ENCODE measurements at regions not wholly inside any gene's neighbourhood (a gene's known extent, or its start where the extent isn't known, plus 50 kb on each side); places are given as distances from the start of the nearest gene placed in this dataset.
"Not testable (repeated sequence)": the region's sequence is repeated elsewhere in the genome, so short reads cannot be mapped to it uniquely, and the experiment has no call there.

GRCh38 chr17:36844601-36845000 is 92.7 kb upstream of the LHX1 start:
- peaks cover 28% of the 10 kb centered on the region for H3K27me3 ChIP-seq (ENCODE audit: insufficient read depth, insufficient read length)
- H3K9me3 ChIP-seq (ENCODE audit: insufficient read depth, low read length) = peaks cover 10% of the 10 kb centered on the region; the same call in 1 of the 2 replicates
- no peak overlapping the region for H3K4me3 ChIP-seq (ENCODE audit: insufficient read length, low read depth)
- DNase-seq (ENCODE audit: low read depth, low spot score) = no peak
- H3K36me3 ChIP-seq (ENCODE audit: insufficient read depth, insufficient read length, low read length) = no peaks in the 10 kb centered on the region
- H3K9ac ChIP-seq (ENCODE audit: insufficient read length, low read depth) = no peak overlapping the region
- peaks cover 5% of the 10 kb centered on the region for H3K4me1 ChIP-seq (ENCODE audit: insufficient read depth, insufficient read length)
- TF ChIP-seq ZNF274 (IDR thresholded peaks at IDR 0.05; ENCODE audit: low read depth, low read length) (no peak), YY1 (IDR thresholded peaks at IDR 0.05; ENCODE audit: insufficient read depth, insufficient read length) (no peak), SUZ12 (IDR thresholded peaks at IDR 0.05; ENCODE audit: extremely low read depth, insufficient read depth, insufficient read length) (no peak)

- H3K4me3 ChIP-seq (ENCODE audit: insufficient read length, low read depth) = no peak overlapping the region
- peaks cover 5% of the 10 kb centered on the region for H3K4me1 ChIP-seq (ENCODE audit: insufficient read depth, insufficient read length)
- H3K9ac ChIP-seq (ENCODE audit: insufficient read length, low read depth) = no peak overlapping the region
- H3K27me3 ChIP-seq (ENCODE audit: insufficient read depth, insufficient read length) = peaks cover 28% of the 10 kb centered on the region
- peaks cover 4% of the 10 kb centered on the region; the same call in 1 of the 2 replicates for H3K9me3 ChIP-seq (ENCODE audit: insufficient read depth, low read length)
- no peak for TF ChIP-seq ZNF274 (IDR thresholded peaks at IDR 0.05; ENCODE audit: low read depth, low read length)
- no peak for TF ChIP-seq SUZ12 (IDR thresholded peaks at IDR 0.05; ENCODE audit: extremely low read depth, insufficient read depth, insufficient read length)
- no peak for TF ChIP-seq YY1 (IDR thresholded peaks at IDR 0.05; ENCODE audit: insufficient read depth, insufficient read length)
- H3K36me3 ChIP-seq (ENCODE audit: insufficient read depth, insufficient read length, low read length) = no peaks in the 10 kb centered on the region
- DNase-seq (ENCODE audit: low read depth, low spot score) = no peak
Observed at GRCh38 chr17:36845916-36846315, 91.4 kb upstream of the LHX1 start.

GRCh38 chr17:36846410-36847292 is 90.6 kb upstream of the LHX1 start:
- Histone ChIP-seq H3K9ac (ENCODE audit: insufficient read length, low read depth) (no peak overlapping the region), H3K9me3 (ENCODE audit: insufficient read depth, low read length) (no peaks in the 10 kb centered on the region), H3K4me3 (ENCODE audit: insufficient read length, low read depth) (no peak overlapping the region), H3K27me3 (ENCODE audit: insufficient read depth, insufficient read length) (peaks cover 28% of the 10 kb centered on the region), H3K4me1 (ENCODE audit: insufficient read depth, insufficient read length) (peaks cover 5% of the 10 kb centered on the region), H3K36me3 (ENCODE audit: insufficient read depth, insufficient read length, low read length) (no peaks in the 10 kb centered on the region)
- TF ChIP-seq ZNF274 (IDR thresholded peaks at IDR 0.05; ENCODE audit: low read depth, low read length) (no peak), SUZ12 (IDR thresholded peaks at IDR 0.05; ENCODE audit: extremely low read depth, insufficient read depth, insufficient read length) (no peak), YY1 (IDR thresholded peaks at IDR 0.05; ENCODE audit: insufficient read depth, insufficient read length) (no peak)
- no peak for DNase-seq (ENCODE audit: low read depth, low spot score)

- DNase-seq (ENCODE audit: low read depth, low spot score) = no peak
- H3K4me1 ChIP-seq (ENCODE audit: insufficient read depth, insufficient read length) = peaks cover 5% of the 10 kb centered on the region
- H3K9ac ChIP-seq (ENCODE audit: insufficient read length, low read depth) = no peak overlapping the region
- peaks cover 28% of the 10 kb centered on the region for H3K27me3 ChIP-seq (ENCODE audit: insufficient read depth, insufficient read length)
- no peaks in the 10 kb centered on the region for H3K9me3 ChIP-seq (ENCODE audit: insufficient read depth, low read length)
- no peaks in the 10 kb centered on the region for H3K36me3 ChIP-seq (ENCODE audit: insufficient read depth, insufficient read length, low read length)
- TF ChIP-seq YY1 (IDR thresholded peaks at IDR 0.05; ENCODE audit: insufficient read depth, insufficient read length) (no peak), SUZ12 (IDR thresholded peaks at IDR 0.05; ENCODE audit: extremely low read depth, insufficient read depth, insufficient read length) (no peak)
- no peak overlapping the region for H3K4me3 ChIP-seq (ENCODE audit: insufficient read length, low read depth)
Observed at GRCh38 chr17:36848008-36848902, 89.0 kb upstream of the LHX1 start.

- H3K36me3 ChIP-seq (ENCODE audit: insufficient read depth, insufficient read length, low read length); H3K4me1 ChIP-seq (ENCODE audit: insufficient read depth, insufficient read length); H3K9me3 ChIP-seq (ENCODE audit: insufficient read depth, low read length); H3K4me3 ChIP-seq (ENCODE audit: insufficient read length, low read depth); DNase-seq (ENCODE audit: low read depth, low spot score); H3K9ac ChIP-seq (ENCODE audit: insufficient read length, low read depth): not testable (repeated sequence)
- H3K27me3 ChIP-seq (ENCODE audit: insufficient read depth, insufficient read length) = peaks cover 28% of the 10 kb centered on the region
Observed at GRCh38 chr17:36849020-36849419, 88.3 kb upstream of the LHX1 start.

GRCh38 chr17:36849871-36850348 is 87.4 kb upstream of the LHX1 start:
- Histone ChIP-seq H3K36me3 (ENCODE audit: insufficient read depth, insufficient read length, low read length) (no peaks in the 10 kb centered on the region), H3K4me1 (ENCODE audit: insufficient read depth, insufficient read length) (peaks cover 7% of the 10 kb centered on the region), H3K9ac (ENCODE audit: insufficient read length, low read depth) (no peak overlapping the region), H3K4me3 (ENCODE audit: insufficient read length, low read depth) (no peak overlapping the region), H3K9me3 (ENCODE audit: insufficient read depth, low read length) (no peaks in the 10 kb centered on the region), H3K27me3 (ENCODE audit: insufficient read depth, insufficient read length) (peaks cover 20% of the 10 kb centered on the region)
- no peak for DNase-seq (ENCODE audit: low read depth, low spot score)
- TF ChIP-seq YY1 (IDR thresholded peaks at IDR 0.05; ENCODE audit: insufficient read depth, insufficient read length) (no peak), SUZ12 (IDR thresholded peaks at IDR 0.05; ENCODE audit: extremely low read depth, insufficient read depth, insufficient read length) (no peak), ZNF274 (IDR thresholded peaks at IDR 0.05; ENCODE audit: low read depth, low read length) (no peak)

- Histone ChIP-seq H3K4me1 (ENCODE audit: insufficient read depth, insufficient read length) (peaks cover 11% of the 10 kb centered on the region), H3K9me3 (ENCODE audit: insufficient read depth, low read length) (no peaks in the 10 kb centered on the region), H3K4me3 (ENCODE audit: insufficient read length, low read depth) (no peak overlapping the region), H3K9ac (ENCODE audit: insufficient read length, low read depth) (no peak overlapping the region), H3K36me3 (ENCODE audit: insufficient read depth, insufficient read length, low read length) (no peaks in the 10 kb centered on the region), H3K27me3 (ENCODE audit: insufficient read depth, insufficient read length) (peaks cover 12% of the 10 kb centered on the region)
- DNase-seq (ENCODE audit: low read depth, low spot score) = no peak
- TF ChIP-seq YY1 (IDR thresholded peaks at IDR 0.05; ENCODE audit: insufficient read depth, insufficient read length) = no peak
- no peak for TF ChIP-seq ZNF274 (IDR thresholded peaks at IDR 0.05; ENCODE audit: low read depth, low read length)
- no peak for TF ChIP-seq SUZ12 (IDR thresholded peaks at IDR 0.05; ENCODE audit: extremely low read depth, insufficient read depth, insufficient read length)
Observed at GRCh38 chr17:36850790-36851189, 86.5 kb upstream of the LHX1 start.

Data from NT2/D1 (cell line).